Adrenal gland (tissue), 9 donors: ENCODE measurements at regions not wholly inside any gene's neighbourhood (a gene's known extent, or its start where the extent isn't known, plus 50 kb on each side); places are given as distances from the start of the nearest gene placed in this dataset.

ENCODE experiments used
- DNase-seq, 7 donors: peaks; one replicate each; pipeline ENCODE4 v3.0.0-alpha.2; 2019 to 2020
- H3K27ac ChIP-seq, 5 donors: fragments of 200-600 bp; sonication (generic) in 4 of 5; 1 replicate in 3 of 5; 2 replicates in 2 of 5; pipeline versions ENCODE4 v1.5.1 to v1.8.0; 2016 to 2020; ENCODE audit warnings: mild to moderate bottlenecking in 1 of 5
- H3K27me3 ChIP-seq: fragments of 200-600 bp; 2 replicates; pipeline ENCODE4 v1.8.0; 2021
- H3K36me3 ChIP-seq, 2 donors: fragments of 200-600 bp; replicated peaks in 1 of 2; 1 replicate in 1 of 2; 2 replicates in 1 of 2; pipeline versions ENCODE4 v1.5.1 to v1.8.0; 2018 to 2022
- H3K4me1 ChIP-seq, 2 donors: fragments of 200-600 bp; replicated peaks in 1 of 2; 1 replicate in 1 of 2; 2 replicates in 1 of 2; pipeline versions ENCODE4 v1.5.1 to v1.8.0; 2018 to 2021
- H3K4me3 ChIP-seq, 4 donors: fragments of 200-600 bp; sonication (generic) in 3 of 4; one replicate each; pipeline ENCODE4 v1.5.1; 2016 to 2018
- H3K9me3 ChIP-seq, 3 donors: fragments of 200-600 bp; sonication (generic) in 1 of 3; replicated peaks in 1 of 3; 1 replicate in 2 of 3; 2 replicates in 1 of 3; pipeline versions ENCODE4 v1.5.1 to v1.8.0; 2016 to 2021
- CTCF ChIP-seq, 6 experiments: fragments of 450-650 bp in 4 of 6; fragments of 200-600 bp in 2 of 6; sonication (generic) in 1 of 6; IDR thresholded peaks; 1 replicate in 5 of 6; 2 replicates in 1 of 6; pipeline versions ENCODE4 v1.5.1 to v1.8.0; 2016 to 2021; ENCODE audit warnings: antibody characterized with exemption in 6 of 6, mild to moderate bottlenecking in 2 of 6, moderate library complexity in 1 of 6
- POLR2A ChIP-seq, 2 donors: fragments of 450-650 bp; IDR thresholded peaks; one replicate each; pipeline ENCODE4 v1.6.1; 2017; ENCODE audit warnings: antibody characterized with exemption in 2 of 2, mild to moderate bottlenecking in 2 of 2, moderate library complexity in 1 of 2
- WGBS, 4 donors: extraction: QIAGEN DNeasy Blood & Tissue Kit in 2 of 4; methylation state at CpG; one replicate each; pipeline versions ENCODE4 v1.1.5 to v1.1.7; 2013 to 2017; 5-methylcytosine and 5-hydroxymethylcytosine counted together
- intact Hi-C, 2 donors: fragments of 100-400 bp; cut with DNase I; formaldehyde crosslinking; loops; one replicate each; pipeline versions ENCODE4 v1.14.1 to v1.15.0; 2022 to 2023
- donor health status: healthy with polysubstance abuse.
- donor health status: Bipolar disorder and iron deficiency.
- donor health status: DM: yes; HTN: yes; CAD: no.
- donor health status: DM: no; HTN: no; CAD: no.
- donor health status: DM: no; HTN: no; CAD: no.

GRCh38 chr4:66693694-66694093 is 851.6 kb downstream of the CENPC start:
- Histone ChIP-seq H3K27ac (no peak overlapping the region), H3K27me3 (no peaks in the 10 kb centered on the region), H3K4me3 (no peak overlapping the region), H3K4me1 (no peaks in the 10 kb centered on the region), H3K36me3 (no peaks in the 10 kb centered on the region), H3K9me3 (no peaks in the 10 kb centered on the region)
- TF ChIP-seq CTCF (IDR thresholded peaks at IDR 0.05) = no peak
- TF ChIP-seq POLR2A (IDR thresholded peaks at IDR 0.05) = no peak
- 40 to 64% (median 54%) methylated on average over 1 of the region's 1 CpG for WGBS, 4 donors
- intact Hi-C loops = no loop called here
- DNase-seq = no peak

- no peak for TF ChIP-seq CTCF (IDR thresholded peaks at IDR 0.05)
- TF ChIP-seq POLR2A (IDR thresholded peaks at IDR 0.05) = no peak
- Histone ChIP-seq H3K27ac (no peak overlapping the region), H3K27me3 (no peaks in the 10 kb centered on the region), H3K9me3 (no peaks in the 10 kb centered on the region), H3K4me3 (no peak overlapping the region), H3K36me3 (no peaks in the 10 kb centered on the region), H3K4me1 (no peaks in the 10 kb centered on the region)
- no peak for DNase-seq
- 34 to 47% (median 38%) methylated on average over 4 of the region's 4 CpGs for WGBS, 4 donors
- intact Hi-C loops = no loop called here
Measured at GRCh38 chr4:66691101-66691500, 854.2 kb downstream of the CENPC start.

DNA sequence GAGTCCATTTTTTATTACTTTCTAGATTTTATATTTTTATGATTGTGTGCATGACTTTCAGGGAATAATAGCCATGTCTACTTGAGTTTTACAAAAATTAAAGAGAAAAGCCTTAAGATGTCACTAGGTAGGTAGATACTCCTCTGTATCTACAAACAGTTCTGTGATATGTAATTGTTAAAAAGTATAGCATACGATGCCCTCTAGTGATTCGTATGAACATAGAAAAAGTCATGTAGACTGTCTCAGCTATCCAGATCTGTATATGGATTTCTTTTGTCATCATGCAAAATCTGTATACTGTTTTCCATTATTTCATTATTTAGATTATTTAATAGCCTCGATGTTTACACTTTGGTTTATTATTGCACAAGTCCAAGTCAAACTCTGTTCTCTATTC is 856.6 kb downstream of the CENPC start:
- H3K36me3 ChIP-seq = no peaks in the 10 kb centered on the region
- no peaks in the 10 kb centered on the region for H3K4me1 ChIP-seq
- no peaks in the 10 kb centered on the region for H3K27me3 ChIP-seq
- no peaks in the 10 kb centered on the region for H3K9me3 ChIP-seq
- H3K4me3 ChIP-seq = no peak overlapping the region
- TF ChIP-seq CTCF (IDR thresholded peaks at IDR 0.05) = peak in 3 of 6 experiments; percentile 11 to 36 (median 13)
- no peak for TF ChIP-seq POLR2A (IDR thresholded peaks at IDR 0.05)
- DNase-seq = no peak
- intact Hi-C loops = no loop called here
- WGBS, 4 donors = 18 to 36% (median 34%) methylated on average over 3 of the region's 3 CpGs
- H3K27ac ChIP-seq = no peak overlapping the region

GRCh38 chr4:66687459-66687858 is 857.8 kb downstream of the CENPC start:
- Histone ChIP-seq H3K36me3 (no peaks in the 10 kb centered on the region), H3K9me3 (no peaks in the 10 kb centered on the region), H3K4me1 (no peaks in the 10 kb centered on the region), H3K4me3 (no peak overlapping the region), H3K27me3 (no peaks in the 10 kb centered on the region), H3K27ac (no peak overlapping the region)
- no peak for DNase-seq
- TF ChIP-seq POLR2A (IDR thresholded peaks at IDR 0.05) (no peak), CTCF (IDR thresholded peaks at IDR 0.05) (no peak)
- intact Hi-C loops = no loop called here
- 65 to 79% (median 74%) methylated on average over 2 of the region's 2 CpGs for WGBS, 4 donors
